ENCODE measurements at regions not wholly inside any gene's neighbourhood (a gene's known extent, or its start where the extent isn't known, plus 50 kb on each side); places are given as distances from the start of the nearest gene placed in this dataset.
"Not testable (repeated sequence)": the region's sequence is repeated elsewhere in the genome, so short reads cannot be mapped to it uniquely, and the experiment has no call there.

DNA sequence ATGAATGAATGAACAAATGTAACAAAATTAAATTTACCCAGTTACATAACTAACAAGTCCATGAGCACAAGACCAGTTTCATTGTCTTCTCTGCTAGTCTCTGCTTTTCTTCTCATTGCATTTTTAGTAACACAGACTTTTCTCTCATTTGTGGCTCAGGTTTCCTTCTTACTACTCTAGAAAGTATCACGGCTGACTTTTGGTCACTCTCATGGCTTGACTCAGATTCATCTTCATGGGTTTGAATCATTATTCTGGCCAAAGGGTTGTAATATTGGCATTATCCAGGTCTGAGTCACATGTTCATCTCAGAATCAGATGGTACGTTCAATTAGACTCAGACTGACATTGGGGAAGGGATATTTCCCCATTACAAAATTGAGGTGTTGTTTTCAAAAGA lies 121.5 kb upstream of the SATB1 start:
- no peak for DNase-seq (ENCODE audit: low read depth in 2 of 2)

DNA sequence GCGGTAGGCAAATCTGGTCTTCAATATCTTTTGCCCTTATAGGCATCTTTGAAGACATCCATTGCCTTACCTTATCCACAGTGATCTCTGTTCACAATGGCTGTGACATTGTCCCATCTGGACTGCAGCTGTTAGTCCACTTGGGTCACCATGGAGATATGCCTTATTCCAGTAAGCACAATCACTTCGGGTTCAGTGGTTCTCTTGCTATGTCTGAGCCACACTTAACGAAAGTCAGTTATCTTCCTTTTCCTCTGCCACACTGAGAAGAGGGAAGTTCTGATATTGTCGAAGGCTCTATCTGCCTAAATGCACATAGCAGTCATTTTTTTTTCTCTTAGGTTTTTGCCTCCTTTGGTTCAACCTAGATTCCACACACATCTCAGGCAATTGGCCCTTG lies 119.0 kb upstream of the SATB1 start:
- DNase-seq (ENCODE audit: low read depth in 2 of 2) = no peak

DNA sequence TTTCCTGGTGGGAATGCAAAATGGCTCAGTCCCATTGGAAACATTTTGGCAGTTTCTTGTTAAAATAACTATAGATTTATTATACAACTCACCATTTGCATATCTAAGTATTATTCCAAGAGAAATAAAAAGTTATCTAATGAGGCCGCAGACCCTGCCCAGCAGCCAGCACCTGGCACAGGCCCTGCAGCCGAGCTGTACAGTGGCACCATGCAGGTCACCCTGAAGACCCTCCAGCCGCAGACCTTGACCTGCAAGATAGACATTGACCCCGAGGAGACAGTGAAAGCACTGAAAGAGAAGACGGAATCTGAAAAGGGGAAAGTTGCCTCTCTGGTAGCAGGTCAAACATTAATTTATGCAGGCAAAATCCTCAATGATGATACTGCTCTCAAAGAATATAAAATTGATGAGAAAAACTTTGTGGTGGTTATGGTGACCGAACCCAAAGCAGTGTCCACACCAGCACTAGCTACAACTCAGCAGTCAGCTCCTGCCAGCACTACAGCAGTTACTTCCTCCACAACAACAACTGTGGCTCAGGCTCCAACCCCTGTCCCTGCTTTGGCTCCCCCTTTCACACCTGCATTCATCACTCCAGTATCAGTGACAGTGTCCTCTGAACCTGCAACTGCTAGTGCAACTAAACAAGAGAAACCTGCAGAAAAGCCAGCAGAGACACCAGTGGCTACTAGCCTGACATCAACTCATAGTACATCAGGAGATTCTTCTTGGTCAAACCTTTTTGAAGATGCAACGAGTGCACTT lies 113.5 kb upstream of the SATB1 start:
- DNase-seq (ENCODE audit: low read depth in 2 of 2) = no peak

DNA sequence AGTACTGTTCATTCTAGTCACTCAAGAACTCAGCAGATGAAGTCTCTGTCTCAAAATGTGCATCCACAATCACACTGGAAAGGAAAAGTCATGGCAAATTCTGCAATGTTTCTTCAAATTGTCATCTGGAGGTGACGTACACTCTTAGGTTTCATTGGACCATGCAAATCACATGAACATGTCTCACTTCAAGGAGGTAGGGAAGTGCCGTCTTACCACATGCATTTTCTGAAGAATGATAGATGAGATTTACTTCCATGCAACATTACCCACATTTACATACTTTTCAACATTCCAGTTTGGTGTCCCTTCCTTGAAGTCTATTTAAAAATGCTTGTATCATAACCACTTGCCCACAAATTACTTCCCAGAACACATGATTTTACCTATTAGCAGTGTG lies 107.9 kb upstream of the SATB1 start:
- DNase-seq (ENCODE audit: low read depth in 2 of 2) = no peak

DNA sequence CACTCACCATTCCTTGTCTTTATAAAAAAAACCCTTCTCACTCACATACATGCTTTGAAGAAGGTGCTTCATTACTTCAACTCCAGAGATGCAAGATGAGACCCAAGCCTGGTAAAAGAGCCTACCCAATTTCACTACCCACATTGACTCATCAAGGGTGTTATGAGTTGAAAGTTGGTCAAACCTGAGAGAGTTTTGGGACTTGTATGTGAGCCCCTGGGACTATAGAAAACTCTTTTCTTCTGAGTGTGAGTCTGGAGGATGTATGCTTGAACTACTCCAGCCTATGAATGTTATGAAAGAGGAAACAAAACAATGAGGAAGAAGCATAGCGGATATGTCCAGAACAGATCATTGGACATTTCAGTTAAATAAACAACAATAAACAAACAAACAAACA lies 106.5 kb upstream of the SATB1 start:
- no peak for DNase-seq (ENCODE audit: low read depth in 2 of 2)

DNA sequence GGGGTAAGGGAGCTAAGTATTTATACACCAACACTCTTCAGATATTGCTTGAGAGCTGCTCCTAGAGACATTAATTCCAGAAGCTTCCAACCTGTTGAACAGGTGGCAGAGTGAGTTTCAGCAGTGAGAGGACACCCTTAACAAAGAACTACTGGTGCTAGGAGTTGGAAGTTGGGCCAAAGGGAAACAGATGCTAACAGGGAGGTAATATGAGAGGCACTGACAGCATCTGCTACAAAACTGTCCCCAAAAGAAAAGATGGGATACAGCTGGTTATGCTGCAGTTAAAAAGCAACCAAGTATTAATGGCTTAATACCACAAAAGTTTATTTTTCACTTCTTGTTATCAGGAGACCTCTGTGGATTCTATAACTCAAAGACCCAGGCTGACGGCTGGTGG lies 104.5 kb upstream of the SATB1 start:
- no peak for DNase-seq (ENCODE audit: low read depth in 2 of 2)

DNA sequence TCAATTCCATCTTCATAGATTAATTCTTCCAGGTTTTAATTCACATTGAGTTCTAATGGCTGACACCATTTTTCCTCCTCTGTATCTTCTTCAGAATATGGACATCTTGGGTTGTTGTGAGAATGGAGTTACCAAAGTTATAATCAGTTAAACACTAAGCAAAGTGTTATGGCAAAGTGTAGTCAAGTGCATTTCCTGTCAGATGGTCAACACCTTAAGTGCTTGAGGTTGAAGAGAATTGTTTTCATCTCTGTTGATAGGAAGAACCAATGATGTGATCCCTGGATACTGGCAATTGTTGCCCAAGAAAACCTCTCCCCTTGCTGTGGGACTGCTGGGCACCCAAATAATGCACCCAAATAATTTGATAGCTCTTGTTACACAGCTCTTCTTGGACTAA lies 102.6 kb upstream of the SATB1 start:
- DNase-seq (ENCODE audit: low read depth in 2 of 2) = no peak

DNA sequence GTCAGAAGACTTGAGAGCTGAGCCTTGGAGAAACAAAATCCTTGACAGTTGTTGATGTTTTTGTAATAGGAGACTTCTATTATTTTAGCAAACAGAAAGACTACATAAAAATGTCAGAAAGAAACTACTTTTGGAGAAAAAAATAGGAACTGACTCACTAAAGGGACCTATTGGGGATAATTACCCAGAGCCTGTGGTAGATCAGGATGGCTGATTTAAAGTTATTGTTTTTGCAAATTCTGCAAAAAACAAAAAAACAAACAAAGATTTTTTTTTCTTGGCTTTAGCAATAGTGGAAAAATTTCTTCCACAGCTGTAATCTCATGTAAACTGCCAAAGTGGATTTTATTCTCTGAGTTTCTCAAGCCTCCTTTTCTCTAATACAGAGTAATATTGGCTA lies 101.5 kb upstream of the SATB1 start:
- no peak for DNase-seq (ENCODE audit: low read depth in 2 of 2)

DNA sequence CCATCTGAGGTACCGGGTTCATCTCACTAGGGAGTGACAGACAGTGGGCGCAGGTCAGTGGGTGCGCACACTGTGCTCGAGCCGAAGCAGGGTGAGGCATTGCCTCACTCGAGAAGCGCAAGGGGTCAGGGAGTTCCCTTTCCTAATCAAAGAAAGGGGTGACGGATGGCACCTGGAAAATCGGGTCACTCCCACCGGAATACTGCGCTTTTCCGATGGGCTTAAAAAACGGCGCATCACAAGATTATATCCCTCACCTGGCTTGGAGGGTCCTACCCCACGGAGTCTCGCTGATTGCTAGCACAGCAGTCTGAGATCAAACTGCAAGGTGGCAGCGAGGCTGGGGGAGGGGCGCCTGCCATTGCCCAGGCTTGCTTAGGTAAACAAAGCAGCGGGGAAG lies 91.0 kb upstream of the SATB1 start:
- not testable (repeated sequence) for DNase-seq (ENCODE audit: low read depth in 2 of 2)

DNA sequence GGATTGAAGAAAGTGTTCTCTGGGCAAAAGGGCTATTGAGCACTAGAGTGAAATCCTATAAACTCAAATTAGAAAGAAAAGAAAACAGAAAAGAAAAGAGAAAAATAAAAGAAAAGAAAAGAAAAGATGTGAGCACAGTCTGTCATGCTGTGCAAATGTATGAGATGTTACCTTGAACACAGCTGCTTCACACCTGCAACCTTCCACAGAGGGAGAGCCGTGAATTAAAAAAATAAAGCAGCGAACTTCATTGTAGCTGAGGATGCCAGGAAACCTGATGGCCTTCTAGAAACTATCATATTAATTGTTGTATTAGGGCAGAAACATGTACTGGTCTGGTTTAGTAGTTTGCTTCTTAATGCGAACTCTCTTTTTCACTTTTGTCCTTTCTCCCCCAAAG lies 88.0 kb upstream of the SATB1 start:
- DNase-seq (ENCODE audit: low read depth in 2 of 2) = no peak

DNA sequence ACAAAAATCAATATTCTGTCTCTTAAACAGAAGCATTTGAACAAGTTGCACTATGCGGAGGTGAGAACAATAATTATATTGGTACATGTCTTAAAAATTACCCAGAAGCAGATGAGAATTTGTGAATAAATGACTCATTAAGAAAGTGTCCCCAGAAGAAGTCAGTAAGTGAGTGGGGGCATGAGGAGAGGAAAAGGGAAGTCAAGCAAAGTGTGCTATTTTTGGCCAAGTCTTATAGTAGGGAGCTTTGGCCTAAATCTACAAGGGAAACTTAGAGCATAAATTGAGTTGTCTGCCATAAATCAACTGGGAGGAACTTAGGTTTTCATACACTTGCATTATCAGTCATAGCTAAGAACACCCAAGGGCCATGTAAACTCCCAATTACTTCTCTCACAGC lies 86.9 kb upstream of the SATB1 start:
- DNase-seq (ENCODE audit: low read depth in 2 of 2) = no peak

DNA sequence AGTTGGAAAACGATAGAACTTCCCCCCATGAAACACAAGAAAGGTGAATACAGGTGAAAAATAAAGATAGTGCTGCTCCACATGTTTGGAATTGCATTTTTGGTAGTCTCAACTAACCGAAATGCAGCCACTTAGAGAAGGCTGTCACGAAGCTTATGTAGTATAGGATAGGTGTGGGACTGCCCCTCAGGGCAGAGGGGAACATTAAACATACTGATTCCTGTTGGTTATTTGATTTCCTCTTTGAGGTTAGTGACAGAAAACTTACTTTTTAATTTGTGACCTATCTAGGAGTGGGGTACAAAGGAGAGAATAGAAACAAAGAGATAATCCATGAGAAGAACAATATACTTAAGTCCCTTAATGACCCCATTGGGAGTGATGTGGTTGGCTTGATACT lies 85.8 kb upstream of the SATB1 start:
- DNase-seq (ENCODE audit: low read depth in 2 of 2) = no peak

DNA sequence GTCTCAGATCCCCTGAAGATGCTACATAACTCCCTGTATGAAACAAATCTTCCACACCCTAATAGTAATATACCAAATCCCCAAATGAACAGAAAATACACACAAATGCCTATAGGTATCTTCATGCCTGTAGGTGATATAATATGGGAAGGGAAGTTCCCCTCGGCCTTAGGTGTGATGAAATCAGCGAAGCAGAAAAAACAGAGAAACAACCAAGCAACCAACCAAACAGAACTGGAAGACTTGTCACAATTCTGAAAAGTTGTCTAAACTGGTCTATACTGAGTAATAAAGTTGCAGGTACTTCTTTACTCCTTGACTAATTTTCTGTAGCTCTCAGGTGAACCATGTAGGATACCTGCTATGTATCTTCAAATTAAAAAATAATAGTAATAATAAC lies 82.2 kb upstream of the SATB1 start:
- no peak for DNase-seq (ENCODE audit: low read depth in 2 of 2)

DNA sequence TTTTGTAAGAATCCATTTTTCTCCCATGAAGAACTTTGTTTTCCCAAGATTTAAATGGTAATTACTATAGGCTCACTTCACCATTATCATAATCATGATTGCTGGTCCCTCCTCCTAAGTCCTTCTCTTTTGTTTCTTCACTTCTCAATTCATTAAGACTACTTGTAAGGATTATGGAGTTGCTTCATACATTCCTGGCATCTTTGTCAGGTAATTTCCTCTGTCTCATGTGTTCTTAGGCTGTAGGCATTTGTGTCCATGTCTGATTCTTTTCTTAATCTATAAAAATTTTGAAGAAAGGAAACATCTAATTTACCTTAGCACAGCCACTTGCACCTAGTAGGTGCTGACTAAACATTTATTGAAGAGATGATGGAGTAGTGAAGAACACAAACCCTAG lies 79.9 kb upstream of the SATB1 start:
- no peak for DNase-seq (ENCODE audit: low read depth in 2 of 2)

DNA sequence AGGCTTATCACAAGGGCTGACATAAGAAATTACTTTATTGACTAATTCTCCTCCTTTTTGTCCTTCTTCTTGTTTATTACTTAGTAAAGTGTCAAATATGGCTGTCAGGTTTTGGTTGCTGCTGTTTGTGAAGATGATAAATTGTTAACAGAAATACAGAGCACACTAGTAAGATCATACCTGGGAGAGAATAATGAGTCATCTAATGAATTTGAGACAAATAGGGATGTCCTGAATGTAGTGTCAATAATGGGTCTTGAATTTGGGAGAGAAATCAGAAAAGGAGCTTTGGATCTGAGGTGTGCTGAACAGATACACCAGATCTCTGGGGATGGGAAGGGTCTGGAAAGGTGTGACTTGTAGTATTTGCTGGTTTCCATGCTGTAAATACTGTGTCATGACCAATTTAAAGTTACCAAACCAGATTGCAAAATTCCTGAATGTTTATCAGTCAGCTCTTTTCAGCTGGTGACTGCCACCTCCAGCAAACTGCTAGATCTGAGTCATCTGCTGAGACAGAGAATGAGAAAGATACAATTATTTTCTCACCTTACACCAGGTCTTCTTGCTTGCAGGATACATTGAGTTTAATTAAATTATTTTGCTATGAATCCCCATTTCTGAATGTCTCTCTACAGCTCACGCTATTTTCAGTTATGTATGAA lies 76.7 kb upstream of the SATB1 start:
- no peak for DNase-seq (ENCODE audit: low read depth in 2 of 2)

DNA sequence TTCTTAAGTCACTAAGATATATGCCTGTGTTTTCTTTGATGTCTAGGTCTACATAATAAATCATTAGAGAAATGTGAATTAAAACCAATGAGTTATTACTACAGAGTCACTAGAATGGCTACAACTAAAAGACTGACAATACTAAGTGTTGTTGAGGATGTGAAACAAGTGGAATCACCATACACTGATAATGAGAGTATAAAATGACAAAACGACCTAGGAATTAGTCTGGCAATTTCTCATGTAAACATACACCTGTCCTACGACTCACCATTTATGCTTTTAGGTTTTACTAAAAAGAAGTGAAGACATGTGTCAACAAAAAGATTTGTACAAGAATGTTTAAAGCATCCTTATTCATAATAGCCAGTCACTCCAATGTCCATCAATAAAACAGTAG lies 75.2 kb upstream of the SATB1 start:
- no peak for DNase-seq (ENCODE audit: low read depth in 2 of 2)

DNA sequence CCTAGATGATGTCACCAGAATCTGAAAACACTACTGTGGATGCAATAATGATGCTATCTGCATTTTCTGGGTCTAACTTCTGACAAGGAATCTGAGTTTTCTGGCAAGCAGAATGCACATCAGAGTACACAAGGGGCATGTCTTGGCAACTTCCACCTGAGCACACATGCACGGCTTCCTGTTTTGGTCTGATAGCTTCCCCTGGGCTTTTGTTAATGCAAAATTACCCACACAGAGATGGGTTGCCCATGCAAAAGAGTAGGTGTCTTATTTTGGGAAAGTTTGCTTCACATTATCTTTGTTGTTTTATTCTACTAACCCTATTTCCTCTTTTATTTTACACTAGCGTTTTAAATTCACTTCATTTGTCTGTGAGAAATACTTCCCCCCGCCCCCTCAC lies 74.2 kb upstream of the SATB1 start:
- DNase-seq (ENCODE audit: low read depth in 2 of 2) = no peak

DNA sequence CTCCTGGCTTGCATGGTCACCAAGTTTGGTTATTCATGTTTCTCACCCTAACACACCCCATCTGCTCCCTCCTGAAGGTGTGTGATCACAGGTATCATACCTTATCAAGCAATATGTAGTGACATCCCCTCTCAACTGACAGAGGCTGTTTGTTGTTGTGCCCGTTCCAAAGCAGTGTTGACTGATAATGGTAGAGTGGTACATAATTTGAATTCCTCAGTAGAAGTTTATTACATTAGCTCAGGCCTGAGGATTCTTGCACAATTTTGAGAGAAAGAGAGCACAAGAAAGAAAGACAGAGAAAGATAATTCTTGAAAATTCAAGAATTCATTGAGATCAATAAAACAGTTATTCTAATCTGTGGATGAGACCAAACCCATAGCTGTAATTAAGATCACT lies 69.1 kb upstream of the SATB1 start:
- DNase-seq (ENCODE audit: low read depth in 2 of 2) = no peak

DNA sequence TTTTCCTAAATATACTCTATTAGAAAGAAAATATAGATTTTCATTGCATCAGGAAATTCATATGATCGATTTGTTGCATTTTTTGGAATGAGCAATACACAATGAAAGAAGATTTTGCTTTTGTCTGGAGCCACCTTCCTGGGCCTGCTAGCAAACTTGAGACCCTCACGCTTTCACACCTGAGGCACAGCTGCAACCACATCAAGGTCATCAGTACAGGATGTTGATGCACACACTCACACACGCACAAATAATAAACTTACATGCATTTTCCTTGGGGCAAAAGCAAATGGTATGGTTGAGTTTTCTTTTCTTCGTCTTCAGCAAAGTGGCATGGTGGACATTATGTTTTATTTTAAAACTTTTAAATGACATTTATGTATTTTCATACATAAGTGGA lies 64.8 kb upstream of the SATB1 start:
- no peak for DNase-seq (ENCODE audit: low read depth in 2 of 2)

DNA sequence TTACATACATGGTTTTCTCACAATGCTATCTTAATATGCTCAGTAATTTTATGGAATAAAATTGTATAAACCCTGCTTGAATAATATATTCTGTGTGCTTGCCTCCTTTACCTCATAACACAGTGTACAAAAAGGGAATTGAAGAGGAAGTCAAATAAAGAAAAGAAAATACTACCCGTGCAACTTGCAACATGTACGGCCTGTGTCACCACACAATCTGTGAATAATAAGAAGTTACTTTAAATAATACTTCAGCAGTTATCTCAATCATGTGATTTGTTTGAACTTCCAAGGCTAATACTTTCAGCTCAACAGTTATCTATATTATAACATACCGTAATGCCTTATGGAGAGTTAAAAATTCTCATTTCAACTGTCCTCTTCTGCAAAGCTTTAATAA lies 58.1 kb upstream of the SATB1 start:
- no peak for DNase-seq (ENCODE audit: low read depth in 2 of 2)

DNA sequence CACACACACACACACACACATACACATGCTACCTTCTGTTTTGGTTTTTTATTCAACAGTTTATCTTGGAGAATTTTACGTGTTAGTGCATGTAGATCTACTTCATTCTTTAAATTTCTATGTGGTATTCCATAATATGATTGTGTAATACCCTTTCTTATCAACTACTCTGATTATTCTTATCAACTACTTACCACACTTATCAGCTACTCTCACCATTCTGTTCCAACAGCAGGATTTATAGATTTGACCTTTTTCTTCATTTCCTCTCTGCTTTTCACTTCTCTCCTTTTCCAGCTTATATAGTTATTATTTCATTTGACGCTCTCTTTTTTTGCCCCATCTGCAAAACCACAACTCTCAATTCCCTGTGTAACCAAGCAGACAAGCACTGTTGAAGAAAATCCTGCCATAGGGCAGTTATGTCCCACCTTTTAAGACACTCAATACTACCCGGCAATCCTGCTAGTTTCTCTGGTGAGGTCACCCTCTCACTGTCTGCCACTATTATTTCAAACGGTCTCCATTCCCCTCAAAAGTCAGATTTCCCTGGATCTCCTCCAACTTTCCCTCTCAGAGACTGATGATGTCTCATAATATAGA lies 56.9 kb upstream of the SATB1 start:
- no peak for DNase-seq (ENCODE audit: low read depth in 2 of 2)

DNA sequence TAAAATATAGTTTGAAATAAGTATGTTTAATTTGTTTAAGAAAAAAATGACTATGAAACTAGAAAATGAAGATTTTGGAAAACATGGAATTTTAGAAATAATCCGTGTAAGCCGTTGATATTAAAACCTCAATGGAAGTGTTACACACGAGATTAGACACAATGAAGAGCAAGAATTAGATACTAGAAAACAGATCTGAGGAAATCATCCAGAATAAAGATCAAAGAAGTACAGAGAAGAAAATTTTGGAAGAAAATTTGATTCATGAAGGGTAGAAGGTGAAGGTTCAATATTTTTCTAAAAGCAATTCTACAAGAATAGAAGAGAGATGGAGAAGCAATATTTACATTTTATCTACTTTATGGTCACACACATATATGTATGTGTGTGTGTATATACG lies 52.5 kb upstream of the SATB1 start:
- DNase-seq (ENCODE audit: low read depth in 2 of 2) = no peak

Data from stimulated activated CD4-positive, alpha-beta T cell treated with anti-CD3 and anti-CD28 coated beads, Interleukin-12 subunit alpha, Interleukin-12 subunit beta, amount 100 ng/mL, for 24 hours (primary cell).